ENCODE measurements at regions not wholly inside any gene's neighbourhood (a gene's known extent, or its start where the extent isn't known, plus 50 kb on each side); places are given as distances from the start of the nearest gene placed in this dataset.
"Not testable (repeated sequence)": the region's sequence is repeated elsewhere in the genome, so short reads cannot be mapped to it uniquely, and the experiment has no call there.

DNA sequence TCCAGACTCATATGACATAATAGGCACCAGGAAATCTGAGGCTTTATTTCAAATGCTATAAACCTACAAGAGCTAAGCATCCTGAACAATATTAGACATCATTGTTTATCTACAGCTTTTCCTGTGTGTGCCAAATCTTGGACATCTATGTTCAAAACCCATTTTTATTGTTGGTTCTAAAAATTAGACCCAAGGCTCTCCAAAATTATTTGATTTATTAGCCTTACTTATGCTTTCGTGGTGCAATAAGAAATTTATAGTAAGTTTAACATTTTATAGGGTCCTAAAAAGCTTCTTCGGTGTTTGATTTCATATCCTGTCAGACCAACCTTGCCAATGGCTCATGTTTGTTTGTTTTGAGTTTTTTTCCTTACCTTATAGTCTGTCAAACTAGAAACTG is 1014.5 kb upstream of the MANEA start:
- intact Hi-C loops (cut with micrococcal nuclease; ENCODE audit: unreplicated experiment), result no loop called here
- DNase-seq (ENCODE audit: low spot score) (no peak), FAIRE-seq (no peak), ATAC-seq (no peak)
- ChIA-PET CTCF (ENCODE audit: low intra/inter-chr PET ratio, low total read pairs) (no interaction called here), POLR2A (no interaction called here)
- H3K4me2 ChIP-seq (ENCODE audit: low read depth, low read length), result no peak overlapping the region
- no peak for TF ChIP-seq TSC22D2 (CRISPR knock-in tag; IDR thresholded peaks at IDR 0.05; ENCODE audit: borderline replicate concordance)
- H3K9ac ChIP-seq (ENCODE audit: insufficient read depth, low read depth, low read length), result no peak overlapping the region
- H3K4me1 ChIP-seq (ENCODE audit: insufficient read depth, low read length), result no peaks in the 10 kb centered on the region
- in situ Hi-C loops (cut with HindIII; ENCODE audit: extremely low pct_ligation_motif_present, low pct_unique_long_range_greater_than_20kb), result no loop called here
- H3K9me3 ChIP-seq (ENCODE audit: low read length), result no peaks in the 10 kb centered on the region
- no peaks in the 10 kb centered on the region for H3K36me3 ChIP-seq (replicated peaks in 1 of 2; ENCODE audit: control insufficient read depth in 1 of 2, insufficient read depth in 2 of 2, low read length in 2 of 2)
- H2AFZ ChIP-seq (ENCODE audit: low read length), result no peak overlapping the region
- H4K20me1 ChIP-seq (ENCODE audit: insufficient read depth, low read length), result no peaks in the 10 kb centered on the region
- no peak overlapping the region for H3K27ac ChIP-seq (ENCODE audit: extremely low read length, insufficient read depth, low read length)
- BruUV-seq (replicated peaks), result no TSS peak
- no peak overlapping the region for H3K4me3 ChIP-seq (replicated peaks in 1 of 3; ENCODE audit: insufficient read depth in 1 of 3, low read depth in 2 of 3, low read length in 3 of 3)
- WGBS (ENCODE audit: low lambda C conversion rate), result 1% methylated on average over 2 of the region's 2 CpGs
- H3K79me2 ChIP-seq (ENCODE audit: insufficient read depth, low read length), result no peaks in the 10 kb centered on the region
- H3K27me3 ChIP-seq (ENCODE audit: control insufficient read depth in 1 of 2, insufficient read depth in 2 of 2, low read length in 2 of 2), result no peaks in the 10 kb centered on the region

DNA sequence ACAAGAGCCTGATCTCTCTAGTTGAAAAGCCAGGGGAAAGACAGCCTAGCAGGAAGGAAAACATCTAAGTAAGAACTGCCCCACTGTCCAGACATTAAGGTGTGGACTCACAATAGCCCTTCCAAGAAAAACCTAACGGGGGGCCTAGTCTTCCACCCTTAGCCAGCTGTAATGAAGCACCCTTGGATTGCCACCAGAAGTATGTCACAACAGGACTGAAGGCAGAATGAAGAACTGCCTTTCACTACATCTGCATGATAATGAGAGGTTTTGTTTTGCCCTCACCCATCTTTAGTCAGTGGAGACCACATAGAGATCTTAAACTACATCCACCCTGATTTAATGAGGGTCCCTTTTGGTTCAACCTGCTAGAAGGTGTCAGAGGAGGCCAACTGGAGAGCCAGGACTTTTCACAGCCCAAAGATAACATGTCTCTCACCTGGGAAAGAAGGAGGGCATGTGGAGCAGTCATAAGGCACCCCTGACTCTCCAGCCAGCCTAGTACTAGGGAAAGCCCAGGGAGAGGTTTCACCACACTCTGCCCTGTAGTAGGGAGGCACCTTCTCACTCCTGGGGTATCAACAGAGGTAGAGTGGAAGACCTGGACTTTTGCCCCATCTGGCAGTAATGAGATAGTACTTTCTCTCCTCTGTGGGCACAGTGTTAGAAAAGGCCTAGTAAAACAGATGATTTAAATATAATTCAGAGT is 1017.4 kb upstream of the MANEA start:
- Histone ChIP-seq H3K27ac (ENCODE audit: extremely low read length, insufficient read depth, low read length) (no peak overlapping the region), H3K9ac (ENCODE audit: insufficient read depth, low read depth, low read length) (no peak overlapping the region), H3K4me3 (replicated peaks in 1 of 3; ENCODE audit: insufficient read depth in 1 of 3, low read depth in 2 of 3, low read length in 3 of 3) (no peak overlapping the region), H3K4me2 (ENCODE audit: low read depth, low read length) (no peak overlapping the region), H3K79me2 (ENCODE audit: insufficient read depth, low read length) (no peaks in the 10 kb centered on the region), H4K20me1 (ENCODE audit: insufficient read depth, low read length) (no peaks in the 10 kb centered on the region), H3K27me3 (ENCODE audit: control insufficient read depth in 1 of 2, insufficient read depth in 2 of 2, low read length in 2 of 2) (no peaks in the 10 kb centered on the region), H2AFZ (ENCODE audit: low read length) (no peak overlapping the region), H3K4me1 (ENCODE audit: insufficient read depth, low read length) (no peaks in the 10 kb centered on the region), H3K9me3 (ENCODE audit: low read length) (no peaks in the 10 kb centered on the region), H3K36me3 (replicated peaks in 1 of 2; ENCODE audit: control insufficient read depth in 1 of 2, insufficient read depth in 2 of 2, low read length in 2 of 2) (no peaks in the 10 kb centered on the region)
- intact Hi-C loops (cut with micrococcal nuclease; ENCODE audit: unreplicated experiment), result no loop called here
- FAIRE-seq, result no peak
- TF ChIP-seq MIER2 (CRISPR knock-in tag; IDR thresholded peaks at IDR 0.05) (no peak), ZNF331 (CRISPR knock-in tag; IDR thresholded peaks at IDR 0.05) (no peak)
- no peak for ATAC-seq
- CTCF ChIA-PET (ENCODE audit: low intra/inter-chr PET ratio, low total read pairs), result no interaction called here
- POLR2A ChIA-PET, result no interaction called here
- in situ Hi-C loops (cut with HindIII; ENCODE audit: extremely low pct_ligation_motif_present, low pct_unique_long_range_greater_than_20kb), result no loop called here
- BruUV-seq (replicated peaks), result no TSS peak
- 0% methylated on average over 1 of the region's 1 CpG for WGBS (ENCODE audit: low lambda C conversion rate)
- DNase-seq (ENCODE audit: low spot score), result no peak

DNA sequence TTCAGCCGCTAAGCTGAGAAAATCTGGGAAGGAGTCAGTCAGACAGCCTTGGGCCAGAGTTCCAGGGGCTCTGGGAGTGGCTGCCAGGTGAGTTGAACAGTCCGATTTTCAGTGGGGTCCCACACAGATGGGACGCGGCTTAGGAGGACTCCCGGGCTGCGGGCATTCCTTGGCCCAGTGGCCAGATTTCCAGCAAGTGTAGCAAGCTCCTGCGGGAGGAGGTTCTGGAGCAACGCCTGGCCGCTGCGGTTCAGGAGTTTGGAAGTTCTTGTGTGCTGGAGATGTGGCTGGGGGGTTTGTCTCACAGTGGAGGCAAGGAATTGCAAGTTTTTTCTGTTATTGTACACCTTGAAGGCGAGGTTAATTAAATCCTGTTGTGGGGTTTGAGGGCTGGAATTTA is 1020.1 kb upstream of the MANEA start:
- H4K20me1 ChIP-seq (ENCODE audit: insufficient read depth, low read length); CTCF ChIA-PET (ENCODE audit: low intra/inter-chr PET ratio, low total read pairs); H3K9ac ChIP-seq (ENCODE audit: insufficient read depth, low read depth, low read length); intact Hi-C loops (cut with micrococcal nuclease; ENCODE audit: unreplicated experiment); H2AFZ ChIP-seq (ENCODE audit: low read length); H3K9me3 ChIP-seq (ENCODE audit: low read length); H3K4me3 ChIP-seq (replicated peaks in 1 of 3; ENCODE audit: insufficient read depth in 1 of 3, low read depth in 2 of 3, low read length in 3 of 3); H3K4me1 ChIP-seq (ENCODE audit: insufficient read depth, low read length); POLR2A ChIA-PET; DNase-seq (ENCODE audit: low spot score); H3K79me2 ChIP-seq (ENCODE audit: insufficient read depth, low read length); H3K27ac ChIP-seq (ENCODE audit: extremely low read length, insufficient read depth, low read length); FAIRE-seq; ATAC-seq; H3K4me2 ChIP-seq (ENCODE audit: low read depth, low read length); BruUV-seq (replicated peaks); H3K36me3 ChIP-seq (replicated peaks in 1 of 2; ENCODE audit: control insufficient read depth in 1 of 2, insufficient read depth in 2 of 2, low read length in 2 of 2); H3K27me3 ChIP-seq (ENCODE audit: control insufficient read depth in 1 of 2, insufficient read depth in 2 of 2, low read length in 2 of 2); in situ Hi-C loops (cut with HindIII; ENCODE audit: extremely low pct_ligation_motif_present, low pct_unique_long_range_greater_than_20kb): not testable (repeated sequence)
- WGBS (ENCODE audit: low lambda C conversion rate), result 53% methylated on average over 4 of the region's 11 CpGs

Measured in HepG2 (cell line).